ENCODE measurements at regions not wholly inside any gene's neighbourhood (a gene's known extent, or its start where the extent isn't known, plus 50 kb on each side); places are given as distances from the start of the nearest gene placed in this dataset.

GRCh38 chr12:20188930-20189653 is 179.2 kb upstream of the PDE3A start:
- TF ChIP-seq CTCF (IDR thresholded peaks at IDR 0.05) (no peak), POLR2AphosphoS5 (IDR thresholded peaks at IDR 0.05; ENCODE audit: low read depth, low read length) (no peak), REST (IDR thresholded peaks at IDR 0.05; ENCODE audit: insufficient read depth in 1 of 2, low read depth in 2 of 2, low read length in 1 of 2) (no peak), SIN3A (IDR thresholded peaks at IDR 0.05; ENCODE audit: borderline replicate concordance, insufficient read depth, low read depth, low read length) (no peak), TCF7L2 (IDR thresholded peaks at IDR 0.05; ENCODE audit: low read depth, low read length) (no peak)
